HG03108 (cell line): ENCODE measurements at regions not wholly inside any gene's neighbourhood (a gene's known extent, or its start where the extent isn't known, plus 50 kb on each side); places are given as distances from the start of the nearest gene placed in this dataset.
"Not testable (repeated sequence)": the region's sequence is repeated elsewhere in the genome, so short reads cannot be mapped to it uniquely, and the experiment has no call there.

Experiments used
- ATAC-seq: cut with Tn5 transposase; IDR thresholded peaks from one replicate; pipeline ENCODE4 v1.9.1; 2021; ENCODE audit warnings: moderate library complexity; ENCODE audit not compliant: unreplicated experiment

- no peak for ATAC-seq
Measured at GRCh38 chr7:21304808-21305375, 123.0 kb upstream of the SP4 start.

- ATAC-seq = no peak
Measured at GRCh38 chr7:21305455-21306235, 122.2 kb upstream of the SP4 start.

- no peak for ATAC-seq
Measured at GRCh38 chr7:21314954-21315353, 112.9 kb upstream of the SP4 start.

GRCh38 chr7:21317966-21318915, 109.6 kb upstream of the SP4 start:
- no peak for ATAC-seq

- no peak for ATAC-seq
Measured at GRCh38 chr7:21318916-21319270, 109.0 kb upstream of the SP4 start.

- ATAC-seq = no peak
Measured at GRCh38 chr7:21326241-21326640, 101.6 kb upstream of the SP4 start.

- ATAC-seq = no peak
Measured at GRCh38 chr7:21326921-21327320, 101.0 kb upstream of the SP4 start.

GRCh38 chr7:21327422-21328409, 100.2 kb upstream of the SP4 start:
- ATAC-seq = no peak

- ATAC-seq = no peak
Measured at GRCh38 chr7:21330462-21331178, 97.3 kb upstream of the SP4 start.

GRCh38 chr7:21334906-21335305, 93.0 kb upstream of the SP4 start:
- ATAC-seq = no peak

GRCh38 chr7:21336743-21337142, 91.1 kb upstream of the SP4 start:
- no peak for ATAC-seq

- no peak for ATAC-seq
Measured at GRCh38 chr7:21338728-21339164, 89.1 kb upstream of the SP4 start.

- not testable (repeated sequence) for ATAC-seq
Measured at GRCh38 chr7:21344900-21345299, 83.0 kb upstream of the SP4 start.

- no peak for ATAC-seq
Measured at GRCh38 chr7:21345361-21345760, 82.5 kb upstream of the SP4 start.

GRCh38 chr7:21346297-21346696, 81.6 kb upstream of the SP4 start:
- no peak for ATAC-seq

- peak; percentile 81 for ATAC-seq
Measured at GRCh38 chr7:21352540-21353387, 75.1 kb upstream of the SP4 start.

GRCh38 chr7:21353388-21353780, 74.5 kb upstream of the SP4 start:
- ATAC-seq = no peak

- no peak for ATAC-seq
Measured at GRCh38 chr7:21354284-21354683, 73.6 kb upstream of the SP4 start.

- ATAC-seq = peak; percentile 78
Measured at GRCh38 chr7:21355406-21355874, 72.4 kb upstream of the SP4 start.
